H9 (cell line): ENCODE measurements at regions not wholly inside any gene's neighbourhood (a gene's known extent, or its start where the extent isn't known, plus 50 kb on each side); places are given as distances from the start of the nearest gene placed in this dataset.

ENCODE experiments used
- DNase-seq: peaks from one replicate; pipeline ENCODE4 v3.0.0-alpha.2; 2017
- H2AFZ ChIP-seq: one replicate; pipeline ENCODE4 v1.6.1; 2013; ENCODE audit warnings: mild to moderate bottlenecking, low read length, control low read depth, moderate library complexity
- H2AK5ac ChIP-seq: 2 replicates; pipeline ENCODE4 v1.6.1; 2013; ENCODE audit warnings: low read length, control low read depth, mixed read lengths; ENCODE audit not compliant: insufficient read length
- H2BK120ac ChIP-seq: one replicate; pipeline ENCODE4 v1.6.1; 2013; ENCODE audit warnings: low read depth, mild to moderate bottlenecking, low read length, control low read depth, inconsistent platforms; ENCODE audit not compliant: poor library complexity, severe bottlenecking
- H2BK12ac ChIP-seq: 2 replicates; pipeline ENCODE4 v1.6.1; 2013; ENCODE audit warnings: low read length, control low read depth, mixed read lengths, low read depth; ENCODE audit not compliant: insufficient read length
- H2BK15ac ChIP-seq: 2 replicates; pipeline ENCODE4 v1.6.1; 2013; ENCODE audit warnings: low read depth, low read length, control low read depth
- H2BK20ac ChIP-seq: one replicate; pipeline ENCODE4 v1.6.1; 2013; ENCODE audit warnings: low read depth, mild to moderate bottlenecking, low read length, control low read depth, inconsistent platforms; ENCODE audit not compliant: poor library complexity, severe bottlenecking
- H2BK5ac ChIP-seq: 2 replicates; pipeline ENCODE4 v1.6.1; 2013; ENCODE audit warnings: low read length, control low read depth, mixed read lengths; ENCODE audit not compliant: insufficient read length
- H3K14ac ChIP-seq: 2 replicates; pipeline ENCODE4 v1.6.1; 2013; ENCODE audit warnings: low read length, control low read depth; ENCODE audit not compliant: insufficient read depth
- H3K18ac ChIP-seq: 2 replicates; pipeline ENCODE4 v1.6.1; 2013; ENCODE audit warnings: low read depth, mild to moderate bottlenecking, mixed read lengths, low read length, control low read depth; ENCODE audit not compliant: insufficient read length
- H3K23ac ChIP-seq: 2 replicates; pipeline ENCODE4 v1.6.1; 2013; ENCODE audit warnings: low read length, control low read depth, mixed read lengths, low read depth; ENCODE audit not compliant: insufficient read length
- H3K23me2 ChIP-seq: 2 replicates; pipeline ENCODE4 v1.6.1; 2013; ENCODE audit warnings: low read depth, mild to moderate bottlenecking, mixed read lengths, low read length, control low read depth; ENCODE audit not compliant: insufficient read length, poor library complexity, severe bottlenecking
- H3K27ac ChIP-seq: 2 replicates; pipeline ENCODE4 v1.5.1; 2013; ENCODE audit warnings: low read length, control low read depth, mixed read lengths, low read depth; ENCODE audit not compliant: insufficient read length
- H3K27me3 ChIP-seq: 2 replicates; pipeline ENCODE4 v1.6.1; 2013; ENCODE audit warnings: low read length, control low read depth, inconsistent platforms; ENCODE audit not compliant: insufficient read depth
- H3K4ac ChIP-seq: 2 replicates; pipeline ENCODE4 v1.6.1; 2013; ENCODE audit warnings: low read depth, mild to moderate bottlenecking, control low read depth, inconsistent platforms, low read length, moderate library complexity
- H3K4me1 ChIP-seq: 2 replicates; pipeline ENCODE4 v1.6.1; 2013; ENCODE audit warnings: low read length, control low read depth, inconsistent platforms; ENCODE audit not compliant: insufficient read depth
- H3K4me2 ChIP-seq: 2 replicates; pipeline ENCODE4 v1.6.1; 2013; ENCODE audit warnings: low read length, control low read depth, mixed read lengths; ENCODE audit not compliant: insufficient read length, insufficient read depth
- H3K56ac ChIP-seq: 2 replicates; pipeline ENCODE4 v1.6.1; 2013; ENCODE audit warnings: low read depth, mild to moderate bottlenecking, mixed read lengths, low read length, control low read depth; ENCODE audit not compliant: insufficient read length
- H3K79me1 ChIP-seq: 2 replicates; pipeline ENCODE4 v1.6.1; 2013; ENCODE audit warnings: low read depth, mild to moderate bottlenecking, moderate library complexity, low read length, control low read depth, inconsistent platforms; ENCODE audit not compliant: insufficient read depth, poor library complexity, severe bottlenecking
- H3K79me2 ChIP-seq: 2 replicates; pipeline ENCODE4 v1.6.1; 2013; ENCODE audit warnings: low read length, control low read depth, inconsistent platforms; ENCODE audit not compliant: insufficient read depth
- H3K9ac ChIP-seq: 2 replicates; pipeline ENCODE4 v1.6.1; 2013; ENCODE audit warnings: low read length, control low read depth, mixed read lengths; ENCODE audit not compliant: insufficient read length; ENCODE audit errors: extremely low read depth
- H3K9me3 ChIP-seq: one replicate; pipeline ENCODE4 v1.6.1; 2013; ENCODE audit warnings: low read depth, low read length, inconsistent platforms; ENCODE audit not compliant: control insufficient read depth
- H3T11ph ChIP-seq: one replicate; pipeline ENCODE4 v1.6.1; 2013; ENCODE audit warnings: mild to moderate bottlenecking, low read length, control low read depth, inconsistent platforms
- H4K20me1 ChIP-seq: one replicate; pipeline ENCODE4 v1.6.1; 2013; ENCODE audit not compliant: control insufficient read depth, insufficient read length, insufficient read depth
- H4K5ac ChIP-seq: 2 replicates; pipeline ENCODE4 v1.6.1; 2013; ENCODE audit warnings: low read depth, mild to moderate bottlenecking, mixed read lengths, low read length, control low read depth; ENCODE audit not compliant: insufficient read length
- H4K8ac ChIP-seq: replicated peaks from 2 replicates; pipeline ENCODE4 v1.6.1; 2013; ENCODE audit warnings: low read length, control low read depth, mixed read lengths, low read depth; ENCODE audit not compliant: insufficient read length
- H4K91ac ChIP-seq: 2 replicates; pipeline ENCODE4 v1.6.1; 2013; ENCODE audit warnings: low read depth, mild to moderate bottlenecking, moderate library complexity, mixed read lengths, low read length, control low read depth; ENCODE audit not compliant: insufficient read length
- H3K27ac Mint-ChIP-seq, 3 experiments: 2 replicates in 2 of 3; 3 replicates in 1 of 3; pipeline ENCODE4 v1.8.0; 2020 to 2021; ENCODE audit warnings: mixed read lengths in 3 of 3, mild to moderate bottlenecking in 1 of 3, moderate library complexity in 1 of 3
- H3K27me3 Mint-ChIP-seq: 2 replicates; pipeline ENCODE4 v1.8.0; 2021; ENCODE audit warnings: low read depth, mild to moderate bottlenecking, moderate library complexity, mixed read lengths
- H3K36me3 Mint-ChIP-seq, 3 experiments: 2 replicates in 2 of 3; 3 replicates in 1 of 3; pipeline ENCODE4 v1.8.0; 2020 to 2021; ENCODE audit warnings: low read depth in 3 of 3, mixed read lengths in 3 of 3; ENCODE audit not compliant: insufficient read depth in 1 of 3
- H3K4me1 Mint-ChIP-seq, 2 experiments: 2 replicates each; pipeline ENCODE4 v1.8.0; 2020; ENCODE audit warnings: mixed read lengths in 2 of 2
- H3K4me3 Mint-ChIP-seq, 2 experiments: 2 replicates in 1 of 2; 3 replicates in 1 of 2; pipeline ENCODE4 v1.8.0; 2020 to 2021; ENCODE audit warnings: mild to moderate bottlenecking in 2 of 2, mixed read lengths in 2 of 2, moderate library complexity in 1 of 2
- H3K9me3 Mint-ChIP-seq, 2 experiments: 2 replicates in 1 of 2; 3 replicates in 1 of 2; pipeline ENCODE4 v1.8.0; 2020; ENCODE audit warnings: mild to moderate bottlenecking in 2 of 2, mixed read lengths in 2 of 2, moderate library complexity in 1 of 2
- WGBS: extraction: QIAGEN DNeasy Blood & Tissue Kit; methylation state at CpG from one replicate; pipeline ENCODE4 v1.1.7; 2013; ENCODE audit warnings: missing lambda C conversion rate, low lambda C conversion rate, mixed read lengths; ENCODE audit not compliant: insufficient read length; ENCODE audit errors: extremely low coverage; 5-methylcytosine and 5-hydroxymethylcytosine counted together
- TF ChIP-seq, protein P1 (sequence below): fragments of 200-600 bp; sonication (generic); conservative IDR thresholded peaks from 3 replicates; pipeline ENCODE4 v1.8.0; 2021; ENCODE audit warnings: antibody characterized with exemption, mild to moderate bottlenecking

DNA sequence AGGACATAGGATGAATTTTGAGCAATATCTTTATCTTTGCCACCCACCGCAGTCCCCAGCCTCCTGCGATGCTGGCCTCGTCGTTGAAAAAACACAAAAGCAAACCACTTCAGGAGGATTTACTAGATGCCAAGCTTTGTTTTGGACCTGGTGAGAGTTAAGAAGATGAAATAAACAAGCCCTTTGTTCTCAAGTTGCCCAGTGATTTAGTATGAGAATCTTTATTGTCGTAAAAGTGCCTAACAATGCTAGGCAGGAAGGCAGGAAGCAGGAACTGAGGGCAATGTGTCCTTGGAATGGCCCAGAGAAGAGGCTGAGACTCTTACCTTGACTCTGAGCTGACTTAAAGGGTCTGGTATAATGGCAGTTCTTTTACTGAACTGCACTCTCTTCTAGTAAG is 116.0 kb downstream of the TRMT11 start:
- no peaks in the 10 kb centered on the region for H3K27me3 Mint-ChIP-seq
- no peak overlapping the region for H2BK20ac ChIP-seq
- no peak overlapping the region for H3K27ac ChIP-seq
- peak overlapping the region; percentile 4 to 57 (median 52); a peak in 4 of 7 replicates for H3K27ac Mint-ChIP-seq
- no peak overlapping the region for H4K91ac ChIP-seq
- no peak overlapping the region for H3K4me3 Mint-ChIP-seq
- H3K9me3 ChIP-seq: no peaks in the 10 kb centered on the region
- no peak overlapping the region for H3K23ac ChIP-seq
- H2AK5ac ChIP-seq: no peak overlapping the region
- no CpG with 5 or more reads among the region's 5 CpGs for WGBS
- H3K4me2 ChIP-seq: no peak overlapping the region
- H4K8ac ChIP-seq: no peak overlapping the region
- H2BK15ac ChIP-seq: no peak overlapping the region
- peaks cover 32 to 37% of the 10 kb centered on the region in 2 experiments for H3K4me1 Mint-ChIP-seq
- H2AFZ ChIP-seq: no peak overlapping the region
- H3K9ac ChIP-seq: no peak overlapping the region
- no peak overlapping the region for H3T11ph ChIP-seq
- no peaks in the 10 kb centered on the region for H3K79me2 ChIP-seq
- H2BK12ac ChIP-seq: no peak overlapping the region
- TF ChIP-seq, protein P1, sequence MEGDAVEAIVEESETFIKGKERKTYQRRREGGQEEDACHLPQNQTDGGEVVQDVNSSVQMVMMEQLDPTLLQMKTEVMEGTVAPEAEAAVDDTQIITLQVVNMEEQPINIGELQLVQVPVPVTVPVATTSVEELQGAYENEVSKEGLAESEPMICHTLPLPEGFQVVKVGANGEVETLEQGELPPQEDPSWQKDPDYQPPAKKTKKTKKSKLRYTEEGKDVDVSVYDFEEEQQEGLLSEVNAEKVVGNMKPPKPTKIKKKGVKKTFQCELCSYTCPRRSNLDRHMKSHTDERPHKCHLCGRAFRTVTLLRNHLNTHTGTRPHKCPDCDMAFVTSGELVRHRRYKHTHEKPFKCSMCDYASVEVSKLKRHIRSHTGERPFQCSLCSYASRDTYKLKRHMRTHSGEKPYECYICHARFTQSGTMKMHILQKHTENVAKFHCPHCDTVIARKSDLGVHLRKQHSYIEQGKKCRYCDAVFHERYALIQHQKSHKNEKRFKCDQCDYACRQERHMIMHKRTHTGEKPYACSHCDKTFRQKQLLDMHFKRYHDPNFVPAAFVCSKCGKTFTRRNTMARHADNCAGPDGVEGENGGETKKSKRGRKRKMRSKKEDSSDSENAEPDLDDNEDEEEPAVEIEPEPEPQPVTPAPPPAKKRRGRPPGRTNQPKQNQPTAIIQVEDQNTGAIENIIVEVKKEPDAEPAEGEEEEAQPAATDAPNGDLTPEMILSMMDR: no peak
- no peak overlapping the region for H4K5ac ChIP-seq
- H3K9me3 Mint-ChIP-seq: peaks cover 0 to 2% of the 10 kb centered on the region in 2 experiments; a peak in 1 of 5 replicates
- no peaks in the 10 kb centered on the region for H3K27me3 ChIP-seq
- H3K4ac ChIP-seq: no peak overlapping the region
- DNase-seq: no peak
- H3K36me3 Mint-ChIP-seq: peaks cover 0 to 19% (median 11%) of the 10 kb centered on the region in 3 experiments; a peak in 4 of 7 replicates
- no peak overlapping the region for H3K56ac ChIP-seq
- peaks cover 2% of the 10 kb centered on the region; the same call in 1 of the 2 replicates for H3K4me1 ChIP-seq
- H3K79me1 ChIP-seq: no peaks in the 10 kb centered on the region
- no peak overlapping the region for H3K14ac ChIP-seq
- no peak overlapping the region for H2BK5ac ChIP-seq
- H2BK120ac ChIP-seq: no peak overlapping the region
- H3K18ac ChIP-seq: no peak overlapping the region
- no peaks in the 10 kb centered on the region for H3K23me2 ChIP-seq
- no peaks in the 10 kb centered on the region for H4K20me1 ChIP-seq
